ENCODE measurements at regions not wholly inside any gene's neighbourhood (a gene's known extent, or its start where the extent isn't known, plus 50 kb on each side); places are given as distances from the start of the nearest gene placed in this dataset.

DNA sequence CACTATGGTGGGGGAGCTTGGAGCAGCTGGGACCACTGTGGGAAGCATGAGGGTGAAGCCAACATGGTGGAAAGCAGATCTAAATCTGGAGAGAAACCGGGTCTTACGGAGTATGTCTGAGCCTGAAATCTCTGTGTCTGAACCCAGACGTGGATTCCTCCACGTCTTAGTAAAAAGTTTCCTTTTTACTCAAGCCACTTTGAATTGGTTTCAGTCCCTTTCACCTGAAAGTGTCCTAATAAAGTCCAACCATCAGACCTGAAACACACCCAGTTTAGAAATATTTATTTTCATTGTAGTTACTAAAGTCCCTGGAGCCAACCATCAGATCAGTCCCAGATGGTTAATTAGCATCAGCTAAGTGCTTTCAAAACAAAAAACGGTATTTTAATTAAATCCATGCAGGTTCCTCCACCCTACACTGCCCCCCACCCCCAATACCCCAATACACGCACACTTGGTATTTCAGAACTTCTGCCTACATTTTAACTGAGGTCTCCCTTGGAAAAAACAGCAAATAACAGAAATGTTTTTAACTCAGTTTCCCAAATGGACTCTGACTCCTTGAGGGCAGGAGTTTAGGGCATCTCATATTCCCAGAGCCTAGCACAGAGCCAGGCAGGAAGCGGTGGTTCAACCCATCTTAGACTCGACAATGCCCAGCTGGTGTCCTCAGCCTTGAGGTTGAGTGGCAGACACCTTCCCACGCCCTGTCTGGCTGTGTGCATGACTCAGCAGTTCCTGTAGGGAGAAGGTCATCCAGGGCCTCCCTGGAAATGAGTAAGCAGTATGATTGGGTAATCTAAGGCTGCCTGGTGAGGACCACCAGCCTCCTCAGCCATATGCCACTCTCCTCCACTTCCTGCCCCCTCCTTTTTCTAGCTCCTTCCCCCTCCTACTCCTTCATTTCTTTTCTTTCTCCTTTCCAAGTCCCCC, 175.8 kb downstream of the TTC8 start:
- DNase-seq (ENCODE audit: low read depth): peak; percentile 97
- no peak overlapping the region for H3K4me3 ChIP-seq (ENCODE audit: low read length)
- TF ChIP-seq, protein P1, sequence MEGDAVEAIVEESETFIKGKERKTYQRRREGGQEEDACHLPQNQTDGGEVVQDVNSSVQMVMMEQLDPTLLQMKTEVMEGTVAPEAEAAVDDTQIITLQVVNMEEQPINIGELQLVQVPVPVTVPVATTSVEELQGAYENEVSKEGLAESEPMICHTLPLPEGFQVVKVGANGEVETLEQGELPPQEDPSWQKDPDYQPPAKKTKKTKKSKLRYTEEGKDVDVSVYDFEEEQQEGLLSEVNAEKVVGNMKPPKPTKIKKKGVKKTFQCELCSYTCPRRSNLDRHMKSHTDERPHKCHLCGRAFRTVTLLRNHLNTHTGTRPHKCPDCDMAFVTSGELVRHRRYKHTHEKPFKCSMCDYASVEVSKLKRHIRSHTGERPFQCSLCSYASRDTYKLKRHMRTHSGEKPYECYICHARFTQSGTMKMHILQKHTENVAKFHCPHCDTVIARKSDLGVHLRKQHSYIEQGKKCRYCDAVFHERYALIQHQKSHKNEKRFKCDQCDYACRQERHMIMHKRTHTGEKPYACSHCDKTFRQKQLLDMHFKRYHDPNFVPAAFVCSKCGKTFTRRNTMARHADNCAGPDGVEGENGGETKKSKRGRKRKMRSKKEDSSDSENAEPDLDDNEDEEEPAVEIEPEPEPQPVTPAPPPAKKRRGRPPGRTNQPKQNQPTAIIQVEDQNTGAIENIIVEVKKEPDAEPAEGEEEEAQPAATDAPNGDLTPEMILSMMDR (IDR thresholded peaks at IDR 0.05; ENCODE audit: insufficient read depth, low read depth, low read length, missing control alignments): no peak

DNA sequence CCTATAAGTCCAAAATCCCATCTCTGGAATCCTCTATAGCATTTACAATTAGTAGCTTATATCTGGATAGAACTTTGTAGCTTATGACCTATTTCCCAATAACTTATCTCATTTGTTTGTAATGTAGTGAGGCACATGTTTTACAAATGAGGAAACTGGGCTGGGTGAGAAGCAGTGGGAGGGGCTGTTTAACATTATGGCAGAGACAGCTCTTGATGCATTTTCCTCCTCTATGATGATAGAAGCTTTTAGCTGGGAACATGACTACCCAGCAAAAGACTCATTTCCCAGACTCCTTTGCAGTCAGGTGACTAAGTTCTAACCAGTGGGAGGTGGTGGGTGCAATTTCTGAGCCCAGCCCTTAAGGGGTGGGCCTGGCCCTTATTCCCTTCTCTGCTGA, 179.7 kb downstream of the TTC8 start:
- DNase-seq (ENCODE audit: low read depth): peak; percentile 92
- no peak overlapping the region for H3K4me3 ChIP-seq (ENCODE audit: low read length)
- TF ChIP-seq, protein P1 (IDR thresholded peaks at IDR 0.05; ENCODE audit: insufficient read depth, low read depth, low read length, missing control alignments): no peak

DNA sequence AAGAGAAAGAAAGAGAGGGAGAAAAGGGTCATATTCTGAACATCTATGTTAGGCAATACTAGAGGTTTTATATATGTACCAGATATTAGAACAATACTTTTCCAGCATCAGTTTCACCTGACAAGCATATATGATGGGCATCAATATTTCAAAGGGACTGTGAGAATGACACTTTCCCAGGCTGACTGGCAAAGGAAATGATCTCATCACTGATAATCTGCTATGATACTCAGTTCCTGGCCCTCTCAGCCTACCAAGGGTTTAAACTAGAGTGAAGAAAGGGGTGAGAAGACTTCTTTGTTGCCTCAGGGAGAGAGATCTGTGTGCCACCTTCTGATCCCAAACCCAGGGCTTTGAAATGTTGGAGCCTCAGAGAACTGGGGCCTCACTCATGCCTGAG, 183.5 kb downstream of the TTC8 start:
- TF ChIP-seq, protein P1 (IDR thresholded peaks at IDR 0.05; ENCODE audit: insufficient read depth, low read depth, low read length, missing control alignments): no peak
- H3K4me3 ChIP-seq (ENCODE audit: low read length): no peak overlapping the region
- no peak for DNase-seq (ENCODE audit: low read depth)

DNA sequence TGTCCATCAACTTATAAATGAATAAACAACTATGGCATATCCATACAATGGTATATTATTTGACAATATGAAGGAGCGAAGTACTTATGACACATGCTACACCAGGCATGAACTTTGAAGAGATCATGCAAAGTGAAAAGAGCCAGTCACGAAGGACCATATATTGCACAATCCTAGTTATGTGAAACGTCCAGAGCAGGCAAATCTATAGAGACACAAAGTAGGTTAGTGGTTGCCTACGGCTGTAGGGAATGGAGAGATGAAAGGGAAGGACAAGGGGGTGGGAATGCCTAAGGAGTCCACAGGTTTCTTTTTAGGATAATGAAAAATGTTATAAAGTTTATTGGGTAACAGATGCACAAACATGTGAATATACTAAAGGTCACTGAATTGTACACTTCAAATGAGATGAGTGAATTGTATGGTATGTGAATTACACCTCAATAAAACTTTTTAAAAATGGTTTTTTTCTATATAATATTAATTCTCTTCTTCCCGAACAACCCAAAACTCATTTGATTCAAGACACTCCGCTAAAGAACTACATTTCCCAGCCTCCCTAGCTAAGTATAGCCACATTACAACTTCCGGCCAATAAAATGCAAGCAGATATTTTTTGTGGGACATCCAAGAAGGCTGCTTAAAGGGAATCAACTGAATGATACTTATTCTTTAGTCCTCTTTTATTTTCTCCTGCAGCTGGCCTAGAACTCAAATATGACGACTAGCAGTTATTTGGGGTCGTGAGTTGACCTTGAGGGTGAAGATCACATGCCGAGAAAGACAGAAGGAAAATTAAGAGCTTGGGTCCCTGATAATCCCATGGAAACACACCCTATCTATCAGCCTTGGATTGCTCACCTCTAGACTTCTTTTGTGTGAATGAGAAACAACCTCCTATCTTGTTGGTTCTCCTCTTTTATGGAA, 187.2 kb downstream of the TTC8 start:
- peak; percentile 37 for DNase-seq (ENCODE audit: low read depth)
- H3K4me3 ChIP-seq (ENCODE audit: low read length): peak overlapping the region; percentile 2
- TF ChIP-seq, protein P1 (IDR thresholded peaks at IDR 0.05; ENCODE audit: insufficient read depth, low read depth, low read length, missing control alignments): no peak

DNA sequence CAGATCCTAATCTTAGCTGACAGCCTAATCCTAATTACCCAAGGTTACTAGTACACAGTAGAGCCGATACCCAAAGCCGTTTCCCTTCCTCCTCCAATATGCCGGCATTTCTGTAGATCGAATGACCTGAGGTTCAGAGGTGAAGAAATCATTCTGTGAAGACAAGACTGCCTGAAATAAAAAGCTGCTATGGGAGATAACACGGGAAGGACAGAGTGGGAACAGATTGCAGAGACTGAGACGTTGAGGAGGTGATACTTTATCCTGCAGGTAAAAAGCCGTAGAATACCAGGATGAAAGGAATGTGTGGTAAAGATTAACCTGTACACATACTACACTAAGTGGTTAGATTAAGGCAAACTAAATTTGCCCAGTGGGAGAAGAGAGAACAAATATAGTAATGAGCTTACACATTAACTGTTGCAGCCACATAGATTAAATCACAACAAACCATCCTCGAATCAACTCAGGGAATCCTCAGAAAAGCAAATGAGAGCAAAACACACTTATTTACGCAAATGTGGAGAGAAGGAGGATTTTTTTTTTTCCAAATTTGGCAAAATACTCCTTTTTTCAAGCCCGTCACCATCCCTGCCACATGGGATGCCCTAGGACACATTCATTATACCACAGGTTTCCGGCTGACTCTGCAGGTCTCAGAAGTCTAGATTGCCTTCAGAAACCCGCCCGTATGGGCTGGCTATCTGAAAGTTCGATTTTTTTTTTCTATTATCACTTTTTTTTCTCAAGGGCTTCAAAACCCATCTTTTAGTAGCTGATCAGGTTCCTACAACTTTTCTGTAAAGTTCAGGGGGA, 188.0 kb downstream of the TTC8 start:
- DNase-seq (ENCODE audit: low read depth): no peak
- H3K4me3 ChIP-seq (ENCODE audit: low read length): no peak overlapping the region
- TF ChIP-seq, protein P1 (IDR thresholded peaks at IDR 0.05; ENCODE audit: insufficient read depth, low read depth, low read length, missing control alignments): no peak

DNA sequence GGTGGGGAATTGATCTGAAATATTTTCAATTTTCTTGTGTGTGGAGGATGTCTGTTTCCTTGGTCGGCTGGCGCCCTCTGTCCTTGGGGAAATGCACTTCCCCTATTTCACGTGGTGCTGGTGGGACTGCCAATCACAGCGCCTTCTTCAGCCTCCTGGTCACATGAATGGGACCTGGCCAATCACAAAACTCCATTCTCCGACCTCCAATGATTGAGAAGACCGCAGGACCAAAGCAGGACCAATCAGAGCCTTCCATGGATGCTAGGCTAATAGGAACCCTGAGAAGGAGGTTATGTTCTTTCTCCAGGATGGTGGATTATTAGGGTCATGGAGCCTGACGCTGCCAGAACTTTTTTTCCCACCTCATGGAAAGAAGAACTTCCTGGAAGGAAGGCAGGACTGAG, 188.7 kb downstream of the TTC8 start:
- no peak overlapping the region for H3K4me3 ChIP-seq (ENCODE audit: low read length)
- peak; percentile 68 for DNase-seq (ENCODE audit: low read depth)
- TF ChIP-seq, protein P1 (IDR thresholded peaks at IDR 0.05; ENCODE audit: insufficient read depth, low read depth, low read length, missing control alignments): peak; percentile 51

Measured in epithelial cell of esophagus (primary cell).